Muscle of arm (tissue), 1 donor: ENCODE measurements at regions not wholly inside any gene's neighbourhood (a gene's known extent, or its start where the extent isn't known, plus 50 kb on each side); places are given as distances from the start of the nearest gene placed in this dataset.
"Not testable (repeated sequence)": the region's sequence is repeated elsewhere in the genome, so short reads cannot be mapped to it uniquely, and the experiment has no call there.

Experiments
- DNase-seq: peaks from one replicate; pipeline ENCODE4 v3.0.0-alpha.2; 2013

GRCh38 chr1:159641221-159641620, 53.6 kb downstream of the APCS start:
- no peak for DNase-seq

- DNase-seq = peak; percentile 1
Measured at GRCh38 chr1:159646687-159647086, 59.1 kb downstream of the APCS start.

DNA sequence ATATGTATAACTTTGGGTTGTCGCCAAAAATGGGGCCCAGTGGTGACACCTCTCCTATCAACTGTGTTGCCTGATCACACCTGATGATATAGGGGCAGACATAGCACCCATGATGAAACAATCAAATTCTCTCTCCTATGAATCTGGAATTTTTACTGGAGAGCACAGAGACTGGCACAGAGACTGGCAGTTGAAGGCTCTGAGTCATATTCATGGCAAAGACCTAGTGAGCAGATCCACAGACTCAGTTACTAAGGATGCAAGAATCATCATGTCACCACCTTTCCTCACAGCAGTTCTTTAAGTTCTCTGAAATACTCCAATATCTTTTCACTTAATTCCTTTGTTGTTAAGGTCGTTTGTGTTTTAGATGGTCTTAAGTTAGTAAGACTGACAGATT, 60.0 kb downstream of the APCS start:
- DNase-seq = no peak

DNA sequence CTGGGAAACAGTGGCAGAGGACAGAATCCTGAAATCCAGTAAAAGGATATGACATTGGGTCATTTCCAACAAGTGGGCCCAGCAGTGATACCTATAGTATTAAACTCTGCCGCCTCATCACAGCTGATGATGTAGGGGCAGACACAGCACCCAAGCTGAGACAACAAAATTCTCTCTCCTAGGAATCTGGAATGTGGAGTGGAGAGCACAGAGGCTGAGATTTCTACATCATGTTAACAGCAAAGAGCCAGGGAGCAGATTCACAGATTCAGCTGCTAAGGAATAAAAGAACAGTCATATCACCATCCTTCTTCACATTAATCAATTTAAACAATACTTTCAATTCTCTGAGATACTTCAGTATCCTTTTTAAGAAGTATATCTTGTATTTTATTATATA, 61.9 kb downstream of the CRP start:
- DNase-seq = no peak

DNA sequence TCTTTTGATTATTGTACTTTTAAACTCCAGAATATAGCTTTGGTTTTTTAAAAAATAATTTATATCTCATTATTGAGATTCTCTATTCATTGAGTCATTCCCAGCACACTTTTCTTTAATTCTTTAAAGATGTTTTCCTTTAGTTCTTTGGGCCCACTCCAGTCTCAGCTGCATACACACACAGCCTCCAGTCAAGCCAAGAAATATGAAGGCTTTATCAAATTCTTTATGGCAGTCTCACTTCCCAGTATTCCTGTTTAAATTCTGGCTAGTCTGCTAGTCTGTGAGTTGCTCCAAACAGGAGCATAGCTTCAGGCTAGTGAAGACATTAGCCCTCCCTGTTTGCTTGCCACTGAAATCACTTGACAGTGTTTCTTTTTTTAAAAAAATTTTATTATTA, 61.2 kb downstream of the CRP start:
- peak; percentile 0 for DNase-seq

DNA sequence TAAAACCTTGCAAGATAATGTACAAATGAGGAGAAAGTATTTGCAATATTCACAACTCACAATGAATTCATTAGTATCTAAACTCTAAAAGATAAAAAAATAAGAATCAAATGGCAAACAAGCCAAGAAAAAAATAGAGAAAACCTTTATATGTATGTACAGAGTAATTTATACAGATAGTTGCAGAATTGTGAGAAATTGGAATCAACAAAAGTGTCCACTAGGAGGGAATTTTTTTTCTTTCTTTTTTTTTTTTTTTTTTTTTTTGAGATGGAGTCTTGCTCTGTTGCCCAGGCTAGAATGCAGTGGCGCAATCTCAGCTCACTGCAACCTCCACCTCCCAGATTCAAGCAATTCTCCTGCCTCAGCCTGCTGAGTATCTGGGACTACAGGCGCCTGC, 56.9 kb downstream of the CRP start:
- DNase-seq = not testable (repeated sequence)
